ENCODE measurements at regions not wholly inside any gene's neighbourhood (a gene's known extent, or its start where the extent isn't known, plus 50 kb on each side); places are given as distances from the start of the nearest gene placed in this dataset.

GRCh38 chr6:16953446-16953845, 148.4 kb upstream of the STMND1 start:
- TF ChIP-seq, protein P1, sequence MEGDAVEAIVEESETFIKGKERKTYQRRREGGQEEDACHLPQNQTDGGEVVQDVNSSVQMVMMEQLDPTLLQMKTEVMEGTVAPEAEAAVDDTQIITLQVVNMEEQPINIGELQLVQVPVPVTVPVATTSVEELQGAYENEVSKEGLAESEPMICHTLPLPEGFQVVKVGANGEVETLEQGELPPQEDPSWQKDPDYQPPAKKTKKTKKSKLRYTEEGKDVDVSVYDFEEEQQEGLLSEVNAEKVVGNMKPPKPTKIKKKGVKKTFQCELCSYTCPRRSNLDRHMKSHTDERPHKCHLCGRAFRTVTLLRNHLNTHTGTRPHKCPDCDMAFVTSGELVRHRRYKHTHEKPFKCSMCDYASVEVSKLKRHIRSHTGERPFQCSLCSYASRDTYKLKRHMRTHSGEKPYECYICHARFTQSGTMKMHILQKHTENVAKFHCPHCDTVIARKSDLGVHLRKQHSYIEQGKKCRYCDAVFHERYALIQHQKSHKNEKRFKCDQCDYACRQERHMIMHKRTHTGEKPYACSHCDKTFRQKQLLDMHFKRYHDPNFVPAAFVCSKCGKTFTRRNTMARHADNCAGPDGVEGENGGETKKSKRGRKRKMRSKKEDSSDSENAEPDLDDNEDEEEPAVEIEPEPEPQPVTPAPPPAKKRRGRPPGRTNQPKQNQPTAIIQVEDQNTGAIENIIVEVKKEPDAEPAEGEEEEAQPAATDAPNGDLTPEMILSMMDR (IDR thresholded peaks at IDR 0.05; ENCODE audit: low read depth, low read length, poor library complexity, severe bottlenecking), result no peak
- no peak for TF ChIP-seq EZH2phosphoT487 (IDR thresholded peaks at IDR 0.05; ENCODE audit: borderline replicate concordance, low read length)
